RWPE1 (cell line): ENCODE measurements at regions not wholly inside any gene's neighbourhood (a gene's known extent, or its start where the extent isn't known, plus 50 kb on each side); places are given as distances from the start of the nearest gene placed in this dataset.

Experiments used
- CTCF ChIA-PET: fragments of 350-600 bp; sonication (Branson Sonifier 250); formaldehyde crosslinking; extraction: SDS; loops from one replicate; lab custom pipeline; 2021; lab: Yijun Ruan, JAX
- POLR2A ChIA-PET: fragments of 400-600 bp; formaldehyde crosslinking; extraction: SDS; loops from one replicate; lab custom pipeline; 2020; ENCODE audit warnings: antibody characterized with exemption; ENCODE audit not compliant: low non-redundant PET; lab: Yijun Ruan, JAX
- DNase-seq: peaks from one replicate; pipeline ENCODE4 v3.0.0; 2012; ENCODE audit warnings: low spot score
- H3K27ac ChIP-seq: fragments of 450-650 bp; 2 replicates; pipeline ENCODE4 v1.5.1; 2017
- CTCF ChIP-seq: fragments of 450-650 bp; conservative IDR thresholded peaks from 2 replicates; pipeline ENCODE4 v1.5.1; 2017; ENCODE audit warnings: low read depth, mild to moderate bottlenecking

- no peak for DNase-seq
- POLR2A ChIA-PET, result no interaction called here
Measured at GRCh38 chr4:13244444-13244843, 239.7 kb downstream of the RAB28 start.

GRCh38 chr4:13243152-13243551 is 241.0 kb downstream of the RAB28 start:
- no peak overlapping the region for H3K27ac ChIP-seq
- ChIA-PET POLR2A (no interaction called here), CTCF (no interaction called here)
- no peak for TF ChIP-seq CTCF
- no peak for DNase-seq

More at GRCh38 chr4:13244444-13244843, 239.7 kb downstream of the RAB28 start:
- no peak for TF ChIP-seq CTCF
- CTCF ChIA-PET, result no interaction called here
- H3K27ac ChIP-seq, result no peak overlapping the region

GRCh38 chr4:13240066-13240465 is 244.1 kb downstream of the RAB28 start:
- no peak for DNase-seq
- CTCF ChIA-PET, result no interaction called here
- TF ChIP-seq CTCF, result no peak
- POLR2A ChIA-PET, result no interaction called here
- no peak overlapping the region for H3K27ac ChIP-seq

- no peak for TF ChIP-seq CTCF
- DNase-seq, result no peak
- POLR2A ChIA-PET, result no interaction called here
- H3K27ac ChIP-seq, result no peak overlapping the region
- CTCF ChIA-PET, result interaction anchor here (0.6 to 0.7 kb wide), 2 partner anchors 281 to 1541 kb away, joined by 3 to 4 read pairs; no protein-coding TSS in a partner anchor
Measured at GRCh38 chr4:13238936-13239335, 245.2 kb downstream of the RAB28 start.

- DNase-seq, result no peak
- no peak for TF ChIP-seq CTCF
- CTCF ChIA-PET, result no interaction called here
- POLR2A ChIA-PET, result no interaction called here
- no peak overlapping the region for H3K27ac ChIP-seq
Measured at GRCh38 chr4:13236485-13236884, 247.7 kb downstream of the RAB28 start.

GRCh38 chr4:13233755-13234154 is 250.4 kb downstream of the RAB28 start:
- ChIA-PET POLR2A (no interaction called here), CTCF (no interaction called here)
- TF ChIP-seq CTCF, result no peak
- no peak overlapping the region for H3K27ac ChIP-seq
- no peak for DNase-seq

GRCh38 chr4:13219971-13220370 is 264.2 kb downstream of the RAB28 start:
- no peak overlapping the region for H3K27ac ChIP-seq
- no peak for TF ChIP-seq CTCF
- POLR2A ChIA-PET, result no interaction called here
- CTCF ChIA-PET, result no interaction called here
- no peak for DNase-seq
